NB4 (cell line): ENCODE measurements at regions not wholly inside any gene's neighbourhood (a gene's known extent, or its start where the extent isn't known, plus 50 kb on each side); places are given as distances from the start of the nearest gene placed in this dataset.

Experiments
- DNase-seq: peaks from one replicate; pipeline ENCODE4 v3.0.0; 2010; ENCODE audit warnings: low read depth
- H3K4me3 ChIP-seq: one replicate; pipeline ENCODE4 v1.5.1; 2011; ENCODE audit warnings: mild to moderate bottlenecking, low read depth, low read length, moderate library complexity
- CTCF ChIP-seq: IDR thresholded peaks from one replicate; pipeline ENCODE4 v1.5.1; 2012; ENCODE audit warnings: low read depth, low read length
- MAX ChIP-seq: IDR thresholded peaks from 2 replicates; pipeline ENCODE4 v1.6.1; 2011; ENCODE audit warnings: low read depth, low read length
- MYC ChIP-seq: IDR thresholded peaks from 2 replicates; pipeline ENCODE4 v1.6.1; 2011; ENCODE audit warnings: low read depth, low read length
- POLR2A ChIP-seq: IDR thresholded peaks from 2 replicates; pipeline ENCODE4 v1.6.1; 2011; ENCODE audit warnings: mild to moderate bottlenecking; ENCODE audit not compliant: insufficient read length; ENCODE audit errors: extremely low read depth

GRCh38 chr10:58971796-58972491, 204.5 kb upstream of the PHYHIPL start:
- no peak for DNase-seq
- TF ChIP-seq MYC (no peak), CTCF (no peak)
- no peak overlapping the region for H3K4me3 ChIP-seq

- TF ChIP-seq MYC (no peak), POLR2A (no peak), MAX (no peak), CTCF (no peak)
- H3K4me3 ChIP-seq: no peak overlapping the region
- DNase-seq: no peak
Measured at GRCh38 chr10:58972576-58973234, 203.7 kb upstream of the PHYHIPL start.

GRCh38 chr10:58973235-58973595, 203.2 kb upstream of the PHYHIPL start:
- TF ChIP-seq MAX: no peak
- TF ChIP-seq CTCF: no peak
- TF ChIP-seq POLR2A: no peak
- TF ChIP-seq MYC: no peak

GRCh38 chr10:58976254-58976653, 200.2 kb upstream of the PHYHIPL start:
- DNase-seq: no peak
- no peak overlapping the region for H3K4me3 ChIP-seq
- TF ChIP-seq MAX: no peak
- no peak for TF ChIP-seq POLR2A
- TF ChIP-seq CTCF: no peak
- no peak for TF ChIP-seq MYC

More at GRCh38 chr10:58973235-58973595, 203.2 kb upstream of the PHYHIPL start:
- DNase-seq: no peak
- H3K4me3 ChIP-seq: no peak overlapping the region

GRCh38 chr10:58979711-58980110, 196.7 kb upstream of the PHYHIPL start:
- H3K4me3 ChIP-seq: no peak overlapping the region
- TF ChIP-seq MAX (no peak), MYC (no peak), CTCF (no peak), POLR2A (no peak)
- no peak for DNase-seq
